ENCODE measurements at regions not wholly inside any gene's neighbourhood (a gene's known extent, or its start where the extent isn't known, plus 50 kb on each side); places are given as distances from the start of the nearest gene placed in this dataset.

DNA sequence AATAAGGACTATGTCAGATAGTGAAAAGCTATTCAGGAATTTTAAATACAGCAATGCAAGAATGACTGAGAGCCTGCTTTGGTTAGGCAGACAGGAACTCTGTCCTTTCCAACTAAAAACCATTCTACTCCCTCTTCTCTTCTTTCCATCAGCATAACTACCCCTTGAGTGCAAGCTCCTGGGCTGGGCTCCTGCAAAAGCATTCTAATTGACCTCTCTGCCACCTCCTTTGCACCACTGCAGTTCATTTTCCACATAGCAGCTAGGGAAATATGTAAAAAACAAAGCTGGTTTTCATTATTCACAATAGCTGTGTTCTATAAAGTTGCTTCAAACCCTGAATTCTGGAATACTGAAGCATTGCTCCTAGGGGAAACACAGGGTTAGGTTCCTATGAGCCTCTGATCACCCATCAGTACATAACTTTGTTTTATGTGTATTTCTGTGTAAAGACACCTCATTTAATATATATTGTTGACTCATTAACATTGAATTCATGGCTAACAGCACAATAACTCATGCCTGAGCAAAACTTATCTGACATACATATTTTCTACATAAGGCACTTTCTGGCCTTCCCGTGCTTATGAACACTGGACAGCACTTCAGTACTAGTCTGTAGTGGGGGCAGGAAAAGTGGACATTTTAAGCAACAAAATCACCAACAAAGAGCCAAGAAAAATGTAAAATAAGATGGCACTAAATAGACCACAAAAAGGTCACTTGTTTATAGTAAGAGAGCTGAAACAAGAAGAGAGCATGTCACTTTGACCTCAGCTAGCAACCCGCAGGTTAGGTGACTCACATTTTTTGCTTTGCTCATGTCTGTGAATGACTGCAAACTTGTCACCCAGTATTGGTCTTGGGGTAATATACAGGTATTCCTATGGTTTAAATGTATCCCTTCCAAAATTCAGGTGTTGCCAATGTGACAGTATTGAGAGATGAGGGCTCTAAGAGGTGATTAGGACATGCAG is 57.9 kb upstream of the IRF2BP2 start:
- TF ChIP-seq RAD21 (IDR thresholded peaks at IDR 0.05; ENCODE audit: low read depth): no peak
- TF ChIP-seq POLR2A (IDR thresholded peaks at IDR 0.05; ENCODE audit: borderline replicate concordance, extremely low read depth, insufficient read depth, insufficient read length): no peak
- TF ChIP-seq, protein P1, sequence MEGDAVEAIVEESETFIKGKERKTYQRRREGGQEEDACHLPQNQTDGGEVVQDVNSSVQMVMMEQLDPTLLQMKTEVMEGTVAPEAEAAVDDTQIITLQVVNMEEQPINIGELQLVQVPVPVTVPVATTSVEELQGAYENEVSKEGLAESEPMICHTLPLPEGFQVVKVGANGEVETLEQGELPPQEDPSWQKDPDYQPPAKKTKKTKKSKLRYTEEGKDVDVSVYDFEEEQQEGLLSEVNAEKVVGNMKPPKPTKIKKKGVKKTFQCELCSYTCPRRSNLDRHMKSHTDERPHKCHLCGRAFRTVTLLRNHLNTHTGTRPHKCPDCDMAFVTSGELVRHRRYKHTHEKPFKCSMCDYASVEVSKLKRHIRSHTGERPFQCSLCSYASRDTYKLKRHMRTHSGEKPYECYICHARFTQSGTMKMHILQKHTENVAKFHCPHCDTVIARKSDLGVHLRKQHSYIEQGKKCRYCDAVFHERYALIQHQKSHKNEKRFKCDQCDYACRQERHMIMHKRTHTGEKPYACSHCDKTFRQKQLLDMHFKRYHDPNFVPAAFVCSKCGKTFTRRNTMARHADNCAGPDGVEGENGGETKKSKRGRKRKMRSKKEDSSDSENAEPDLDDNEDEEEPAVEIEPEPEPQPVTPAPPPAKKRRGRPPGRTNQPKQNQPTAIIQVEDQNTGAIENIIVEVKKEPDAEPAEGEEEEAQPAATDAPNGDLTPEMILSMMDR (IDR thresholded peaks at IDR 0.05 in 2 of 3, conservative IDR thresholded peaks at IDR 0.05 in 1 of 3; ENCODE audit: borderline replicate concordance in 1 of 3, insufficient read depth in 1 of 3, low read depth in 2 of 3, low read length in 2 of 3): no peak
- TF ChIP-seq, protein P2, sequence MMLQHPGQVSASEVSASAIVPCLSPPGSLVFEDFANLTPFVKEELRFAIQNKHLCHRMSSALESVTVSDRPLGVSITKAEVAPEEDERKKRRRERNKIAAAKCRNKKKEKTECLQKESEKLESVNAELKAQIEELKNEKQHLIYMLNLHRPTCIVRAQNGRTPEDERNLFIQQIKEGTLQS (IDR thresholded peaks at IDR 0.05): no peak
- TF ChIP-seq, protein P3, sequence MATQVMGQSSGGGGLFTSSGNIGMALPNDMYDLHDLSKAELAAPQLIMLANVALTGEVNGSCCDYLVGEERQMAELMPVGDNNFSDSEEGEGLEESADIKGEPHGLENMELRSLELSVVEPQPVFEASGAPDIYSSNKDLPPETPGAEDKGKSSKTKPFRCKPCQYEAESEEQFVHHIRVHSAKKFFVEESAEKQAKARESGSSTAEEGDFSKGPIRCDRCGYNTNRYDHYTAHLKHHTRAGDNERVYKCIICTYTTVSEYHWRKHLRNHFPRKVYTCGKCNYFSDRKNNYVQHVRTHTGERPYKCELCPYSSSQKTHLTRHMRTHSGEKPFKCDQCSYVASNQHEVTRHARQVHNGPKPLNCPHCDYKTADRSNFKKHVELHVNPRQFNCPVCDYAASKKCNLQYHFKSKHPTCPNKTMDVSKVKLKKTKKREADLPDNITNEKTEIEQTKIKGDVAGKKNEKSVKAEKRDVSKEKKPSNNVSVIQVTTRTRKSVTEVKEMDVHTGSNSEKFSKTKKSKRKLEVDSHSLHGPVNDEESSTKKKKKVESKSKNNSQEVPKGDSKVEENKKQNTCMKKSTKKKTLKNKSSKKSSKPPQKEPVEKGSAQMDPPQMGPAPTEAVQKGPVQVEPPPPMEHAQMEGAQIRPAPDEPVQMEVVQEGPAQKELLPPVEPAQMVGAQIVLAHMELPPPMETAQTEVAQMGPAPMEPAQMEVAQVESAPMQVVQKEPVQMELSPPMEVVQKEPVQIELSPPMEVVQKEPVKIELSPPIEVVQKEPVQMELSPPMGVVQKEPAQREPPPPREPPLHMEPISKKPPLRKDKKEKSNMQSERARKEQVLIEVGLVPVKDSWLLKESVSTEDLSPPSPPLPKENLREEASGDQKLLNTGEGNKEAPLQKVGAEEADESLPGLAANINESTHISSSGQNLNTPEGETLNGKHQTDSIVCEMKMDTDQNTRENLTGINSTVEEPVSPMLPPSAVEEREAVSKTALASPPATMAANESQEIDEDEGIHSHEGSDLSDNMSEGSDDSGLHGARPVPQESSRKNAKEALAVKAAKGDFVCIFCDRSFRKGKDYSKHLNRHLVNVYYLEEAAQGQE (IDR thresholded peaks at IDR 0.05; ENCODE audit: low read depth): no peak
- no peak for TF ChIP-seq EZH2 (IDR thresholded peaks at IDR 0.05)
- no peak for TF ChIP-seq CBX3 (IDR thresholded peaks at IDR 0.05; ENCODE audit: low read depth)
- TF ChIP-seq EGR1 (IDR thresholded peaks at IDR 0.05; ENCODE audit: low read depth): no peak
- no peak for TF ChIP-seq POLR2AphosphoS5 (IDR thresholded peaks at IDR 0.05; ENCODE audit: low read depth, low read length)
